ENCODE measurements at regions not wholly inside any gene's neighbourhood (a gene's known extent, or its start where the extent isn't known, plus 50 kb on each side); places are given as distances from the start of the nearest gene placed in this dataset.

GRCh38 chr12:112674539-112674938 is 117.0 kb upstream of the RPH3A start:
- H3K4me3 ChIP-seq (replicated peaks; ENCODE audit: low read depth, low read length): no peak overlapping the region
- no peak for TF ChIP-seq CTCF (IDR thresholded peaks at IDR 0.05; ENCODE audit: low read depth, low read length, missing control alignments)
- DNase-seq (ENCODE audit: extremely low read depth, low read depth): no peak

- no peak for DNase-seq (ENCODE audit: extremely low read depth, low read depth)
- no peak overlapping the region for H3K4me3 ChIP-seq (replicated peaks; ENCODE audit: low read depth, low read length)
- TF ChIP-seq CTCF (IDR thresholded peaks at IDR 0.05; ENCODE audit: low read depth, low read length, missing control alignments): no peak
Observed at GRCh38 chr12:112676507-112676906, 115.0 kb upstream of the RPH3A start.

GRCh38 chr12:112677050-112677765 is 114.3 kb upstream of the RPH3A start:
- H3K4me3 ChIP-seq (replicated peaks; ENCODE audit: low read depth, low read length): no peak overlapping the region
- TF ChIP-seq CTCF (IDR thresholded peaks at IDR 0.05; ENCODE audit: low read depth, low read length, missing control alignments): no peak
- DNase-seq (ENCODE audit: extremely low read depth, low read depth): no peak

GRCh38 chr12:112680993-112681392 is 110.6 kb upstream of the RPH3A start:
- no peak overlapping the region for H3K4me3 ChIP-seq (replicated peaks; ENCODE audit: low read depth, low read length)
- no peak for TF ChIP-seq CTCF (IDR thresholded peaks at IDR 0.05; ENCODE audit: low read depth, low read length, missing control alignments)
- DNase-seq (ENCODE audit: extremely low read depth, low read depth): no peak

- H3K4me3 ChIP-seq (replicated peaks; ENCODE audit: low read depth, low read length): no peak overlapping the region
- DNase-seq (ENCODE audit: extremely low read depth, low read depth): no peak
- no peak for TF ChIP-seq CTCF (IDR thresholded peaks at IDR 0.05; ENCODE audit: low read depth, low read length, missing control alignments)
Observed at GRCh38 chr12:112682586-112682985, 109.0 kb upstream of the RPH3A start.

- no peak for DNase-seq (ENCODE audit: extremely low read depth, low read depth)
- H3K4me3 ChIP-seq (replicated peaks; ENCODE audit: low read depth, low read length): no peak overlapping the region
- no peak for TF ChIP-seq CTCF (IDR thresholded peaks at IDR 0.05; ENCODE audit: low read depth, low read length, missing control alignments)
Observed at GRCh38 chr12:112684742-112685141, 106.8 kb upstream of the RPH3A start.

- no peak for DNase-seq (ENCODE audit: extremely low read depth, low read depth)
- no peak overlapping the region for H3K4me3 ChIP-seq (replicated peaks; ENCODE audit: low read depth, low read length)
- TF ChIP-seq CTCF (IDR thresholded peaks at IDR 0.05; ENCODE audit: low read depth, low read length, missing control alignments): no peak
Observed at GRCh38 chr12:112685321-112685720, 106.2 kb upstream of the RPH3A start.
